ENCODE measurements at regions not wholly inside any gene's neighbourhood (a gene's known extent, or its start where the extent isn't known, plus 50 kb on each side); places are given as distances from the start of the nearest gene placed in this dataset.
"Not testable (repeated sequence)": the region's sequence is repeated elsewhere in the genome, so short reads cannot be mapped to it uniquely, and the experiment has no call there.

DNA sequence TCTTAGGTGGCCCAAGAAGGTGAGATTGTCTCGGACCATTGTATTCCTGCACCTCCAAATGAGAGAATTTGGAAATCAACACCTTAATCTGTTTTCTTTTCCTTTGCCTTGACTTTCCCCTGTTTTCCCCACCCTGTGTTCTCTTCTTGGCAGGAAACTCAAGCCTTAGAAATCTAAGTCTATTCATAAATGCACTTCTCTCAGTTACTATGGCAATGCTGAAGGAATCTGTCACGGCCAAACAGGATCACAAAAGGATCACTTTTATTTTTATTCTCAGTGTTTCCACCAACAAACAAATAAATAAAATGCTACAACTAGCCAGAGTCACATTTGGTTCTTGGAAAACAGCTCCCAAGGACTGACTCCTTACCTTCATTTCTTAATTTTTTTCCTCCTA lies 270.5 kb downstream of the BCAT1 start:
- in situ Hi-C loops (cut with MboI; ENCODE audit: low pct_unique_long_range_greater_than_20kb, low sequenced_read_pairs, unreplicated experiment): no loop called here
- no peak for TF ChIP-seq CTCF (IDR thresholded peaks at IDR 0.05; ENCODE audit: extremely low read depth, insufficient read depth, missing control alignments)
- no peak for DNase-seq (ENCODE audit: low spot score)

- no peak for DNase-seq (ENCODE audit: low spot score)
- no peak for TF ChIP-seq CTCF (IDR thresholded peaks at IDR 0.05; ENCODE audit: extremely low read depth, insufficient read depth, missing control alignments)
- in situ Hi-C loops (cut with MboI; ENCODE audit: low pct_unique_long_range_greater_than_20kb, low sequenced_read_pairs, unreplicated experiment): no loop called here
Observed at GRCh38 chr12:24668563-24668962, 280.3 kb downstream of the BCAT1 start.

DNA sequence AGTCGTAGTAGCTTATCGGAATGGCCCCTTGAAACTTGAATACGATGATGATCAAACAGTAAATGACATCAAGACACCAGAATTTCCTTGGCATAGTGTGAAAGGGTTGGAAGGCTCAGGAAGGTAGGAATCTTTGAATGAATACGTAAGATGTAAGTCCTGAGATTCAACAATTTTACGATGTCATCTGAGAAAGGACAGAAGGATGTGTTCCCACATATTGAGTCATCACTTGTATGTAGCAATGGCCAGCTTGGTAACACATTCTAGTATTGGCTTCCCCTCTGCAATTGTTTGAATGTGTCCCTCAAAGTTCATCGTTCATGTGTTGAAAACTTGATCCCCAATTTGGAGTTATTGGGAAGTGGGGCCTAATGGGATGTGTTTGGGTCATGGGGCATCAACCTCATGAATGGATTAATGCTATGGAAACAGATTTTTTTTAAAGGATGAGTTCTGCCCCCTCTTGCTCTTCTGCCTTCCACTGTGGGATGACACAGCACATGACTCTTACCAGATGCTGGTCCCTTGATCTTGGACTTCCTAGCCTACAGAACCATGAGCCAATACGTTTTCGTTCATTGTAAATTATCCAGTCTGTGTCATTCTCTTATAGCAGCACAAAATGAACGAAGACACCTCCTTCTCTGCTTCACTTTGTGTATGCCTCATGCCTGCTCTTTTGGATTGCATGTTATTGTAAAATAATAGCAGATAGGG lies 284.6 kb downstream of the BCAT1 start:
- TF ChIP-seq CTCF (IDR thresholded peaks at IDR 0.05; ENCODE audit: extremely low read depth, insufficient read depth, missing control alignments): no peak
- in situ Hi-C loops (cut with MboI; ENCODE audit: low pct_unique_long_range_greater_than_20kb, low sequenced_read_pairs, unreplicated experiment): no loop called here
- no peak for DNase-seq (ENCODE audit: low spot score)

DNA sequence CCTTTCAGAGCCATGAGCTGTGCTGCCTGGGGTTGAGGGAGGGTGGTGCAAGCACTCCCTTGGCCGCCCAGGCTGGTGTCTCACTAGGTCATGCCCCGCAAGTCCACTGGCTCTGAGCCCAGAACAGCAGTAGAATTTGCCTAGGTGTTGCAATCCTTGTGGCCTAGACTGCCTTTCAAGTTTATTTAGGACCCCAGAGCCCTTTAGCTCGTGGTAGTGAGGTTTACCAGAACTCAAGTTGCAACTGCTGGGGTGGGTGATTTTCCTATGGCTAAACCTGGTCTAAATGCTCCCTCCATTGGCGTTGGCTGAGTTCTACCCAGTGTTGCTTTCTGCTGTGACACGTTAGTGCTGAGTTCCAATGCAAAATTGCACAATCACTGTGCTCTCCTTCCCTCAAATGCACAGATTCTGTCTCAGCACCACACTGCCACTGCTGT lies 287.2 kb downstream of the BCAT1 start:
- in situ Hi-C loops (cut with MboI; ENCODE audit: low pct_unique_long_range_greater_than_20kb, low sequenced_read_pairs, unreplicated experiment): no loop called here
- DNase-seq (ENCODE audit: low spot score): no peak
- TF ChIP-seq CTCF (IDR thresholded peaks at IDR 0.05; ENCODE audit: extremely low read depth, insufficient read depth, missing control alignments): no peak

- no peak for TF ChIP-seq CTCF (IDR thresholded peaks at IDR 0.05; ENCODE audit: extremely low read depth, insufficient read depth, missing control alignments)
- in situ Hi-C loops (cut with MboI; ENCODE audit: low pct_unique_long_range_greater_than_20kb, low sequenced_read_pairs, unreplicated experiment): no loop called here
- no peak for DNase-seq (ENCODE audit: low spot score)
Observed at GRCh38 chr12:24659016-24659415, 289.9 kb downstream of the BCAT1 start.

GRCh38 chr12:24654344-24654743 lies 294.6 kb downstream of the BCAT1 start:
- in situ Hi-C loops (cut with MboI; ENCODE audit: low pct_unique_long_range_greater_than_20kb, low sequenced_read_pairs, unreplicated experiment): not testable (repeated sequence)

DNA sequence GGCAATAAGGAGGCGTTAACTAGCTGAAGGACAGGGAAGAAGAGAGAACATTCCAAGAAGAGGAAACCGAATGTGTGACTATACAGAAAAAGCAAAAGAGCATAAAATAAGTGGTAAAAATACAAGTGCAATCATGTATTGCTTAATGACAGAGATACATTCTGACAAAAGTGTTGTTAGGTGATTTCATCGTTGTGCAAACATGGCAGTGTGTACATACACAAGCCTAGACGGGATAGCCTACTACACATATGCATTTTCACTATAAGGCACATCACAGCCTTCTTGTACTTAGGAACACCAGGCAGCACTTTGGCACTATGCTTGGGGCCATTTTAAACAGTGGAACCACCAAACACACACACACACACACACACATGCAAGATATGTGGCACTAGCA lies 299.3 kb downstream of the BCAT1 start:
- in situ Hi-C loops (cut with MboI; ENCODE audit: low pct_unique_long_range_greater_than_20kb, low sequenced_read_pairs, unreplicated experiment): no loop called here
- TF ChIP-seq CTCF (IDR thresholded peaks at IDR 0.05; ENCODE audit: extremely low read depth, insufficient read depth, missing control alignments): no peak

More at GRCh38 chr12:24654344-24654743, 294.6 kb downstream of the BCAT1 start:
- not testable (repeated sequence) for DNase-seq (ENCODE audit: low spot score)

More for the DNA sequence above, 299.3 kb downstream of the BCAT1 start:
- DNase-seq (ENCODE audit: low spot score): no peak

Data from GM13977 (cell line).